ENCODE measurements at regions not wholly inside any gene's neighbourhood (a gene's known extent, or its start where the extent isn't known, plus 50 kb on each side); places are given as distances from the start of the nearest gene placed in this dataset.

- no peak for DNase-seq
Observed at GRCh38 chr5:144084971-144085370, 85.5 kb downstream of the YIPF5 start.

GRCh38 chr5:144085381-144085780, 85.1 kb downstream of the YIPF5 start:
- DNase-seq, result no peak

- no peak for DNase-seq
Observed at GRCh38 chr5:144086295-144086694, 84.2 kb downstream of the YIPF5 start.

GRCh38 chr5:144087576-144087975, 82.9 kb downstream of the YIPF5 start:
- DNase-seq, result no peak

GRCh38 chr5:144088206-144089064, 82.0 kb downstream of the YIPF5 start:
- DNase-seq, result no peak

GRCh38 chr5:144089401-144090021, 80.9 kb downstream of the YIPF5 start:
- DNase-seq, result no peak

- no peak for DNase-seq
Observed at GRCh38 chr5:144092508-144092907, 78.0 kb downstream of the YIPF5 start.

- no peak for DNase-seq
Observed at GRCh38 chr5:144093400-144093799, 77.1 kb downstream of the YIPF5 start.

GRCh38 chr5:144093868-144094267, 76.6 kb downstream of the YIPF5 start:
- DNase-seq, result no peak

GRCh38 chr5:144100702-144101101, 69.8 kb downstream of the YIPF5 start:
- no peak for DNase-seq

- DNase-seq, result no peak
Observed at GRCh38 chr5:144101616-144102015, 68.8 kb downstream of the YIPF5 start.

GRCh38 chr5:144102361-144102760, 68.1 kb downstream of the YIPF5 start:
- no peak for DNase-seq

GRCh38 chr5:144102979-144103378, 67.5 kb downstream of the YIPF5 start:
- no peak for DNase-seq

GRCh38 chr5:144103611-144104485, 66.6 kb downstream of the YIPF5 start:
- DNase-seq, result no peak

GRCh38 chr5:144105371-144105770, 65.1 kb downstream of the YIPF5 start:
- DNase-seq, result no peak

- DNase-seq, result no peak
Observed at GRCh38 chr5:144108131-144108530, 62.3 kb downstream of the YIPF5 start.

All from NCI-H1694 treated with DMSO at 0.1 percent for 48 hours (cell line).